Fibroblast of lung (primary cell): ENCODE measurements at regions not wholly inside any gene's neighbourhood (a gene's known extent, or its start where the extent isn't known, plus 50 kb on each side); places are given as distances from the start of the nearest gene placed in this dataset.

Source experiments
- DNase-seq, 2 donors: peaks; one replicate each; pipeline versions ENCODE4 v3.0.0 to v3.0.0-alpha.2; 2010; ENCODE audit warnings: low read depth in 2 of 2
- H2AFZ ChIP-seq: 2 replicates; pipeline ENCODE4 v1.5.1; 2012; ENCODE audit warnings: low read length, control low read depth, inconsistent platforms
- H3K27ac ChIP-seq: 2 replicates; pipeline ENCODE4 v1.5.1; 2011; ENCODE audit warnings: low read length, control low read depth; ENCODE audit not compliant: insufficient read depth
- H3K27me3 ChIP-seq: 2 replicates; pipeline ENCODE4 v1.5.1; 2011; ENCODE audit warnings: mild to moderate bottlenecking, low read length; ENCODE audit not compliant: control insufficient read depth, insufficient read depth
- H3K36me3 ChIP-seq: 2 replicates; pipeline ENCODE4 v1.5.1; 2011; ENCODE audit warnings: low read length; ENCODE audit not compliant: control insufficient read depth, insufficient read depth
- H3K4me1 ChIP-seq: 2 replicates; pipeline ENCODE4 v1.5.1; 2011; ENCODE audit warnings: low read length; ENCODE audit not compliant: control insufficient read depth, insufficient read depth; ENCODE audit errors: extremely low read depth
- H3K4me2 ChIP-seq: 2 replicates; pipeline ENCODE4 v1.5.1; 2011; ENCODE audit warnings: low read length, control low read depth; ENCODE audit not compliant: insufficient read depth; ENCODE audit errors: extremely low read depth
- H3K4me3 ChIP-seq, 4 experiments: fragments of 200-600 bp in 1 of 4; sonication (generic) in 1 of 4; replicated peaks in 1 of 4; 2 replicates each; pipeline ENCODE4 v1.5.1; 2011 to 2016; ENCODE audit warnings: low read length in 4 of 4, low read depth in 3 of 4, mild to moderate bottlenecking in 3 of 4, control low read depth in 2 of 4, inconsistent platforms in 1 of 4, mixed read lengths in 1 of 4; ENCODE audit not compliant: insufficient read depth in 1 of 4; ENCODE audit errors: control extremely low read depth in 1 of 4
- H3K79me2 ChIP-seq: 2 replicates; pipeline ENCODE4 v1.5.1; 2012; ENCODE audit warnings: mild to moderate bottlenecking, low read length, inconsistent platforms; ENCODE audit not compliant: control insufficient read depth, insufficient read depth
- H3K9ac ChIP-seq: 2 replicates; pipeline ENCODE4 v1.5.1; 2011; ENCODE audit warnings: mild to moderate bottlenecking, low read length, control low read depth; ENCODE audit not compliant: insufficient read depth
- H3K9me3 ChIP-seq: 2 replicates; pipeline ENCODE4 v1.5.1; 2012; ENCODE audit warnings: low read depth, low read length; ENCODE audit not compliant: control insufficient read depth, insufficient read depth
- H4K20me1 ChIP-seq: 2 replicates; pipeline ENCODE4 v1.5.1; 2011; ENCODE audit warnings: low read length; ENCODE audit not compliant: control insufficient read depth, insufficient read depth; ENCODE audit errors: extremely low read depth
- EZH2 ChIP-seq: IDR thresholded peaks from 2 replicates; pipeline ENCODE4 v1.5.1; 2012; ENCODE audit warnings: low read length, control low read depth, mild to moderate bottlenecking; ENCODE audit errors: missing control alignments
- TF ChIP-seq, protein P1 (sequence below), 2 donors: IDR thresholded peaks in 1 of 2; conservative IDR thresholded peaks in 1 of 2; 1 replicate in 1 of 2; 2 replicates in 1 of 2; pipeline ENCODE4 v1.5.1; 2011 to 2012; ENCODE audit warnings: low read length in 2 of 2, control low read depth in 1 of 2, inconsistent platforms in 1 of 2, low read depth in 1 of 2, mild to moderate bottlenecking in 1 of 2

DNA sequence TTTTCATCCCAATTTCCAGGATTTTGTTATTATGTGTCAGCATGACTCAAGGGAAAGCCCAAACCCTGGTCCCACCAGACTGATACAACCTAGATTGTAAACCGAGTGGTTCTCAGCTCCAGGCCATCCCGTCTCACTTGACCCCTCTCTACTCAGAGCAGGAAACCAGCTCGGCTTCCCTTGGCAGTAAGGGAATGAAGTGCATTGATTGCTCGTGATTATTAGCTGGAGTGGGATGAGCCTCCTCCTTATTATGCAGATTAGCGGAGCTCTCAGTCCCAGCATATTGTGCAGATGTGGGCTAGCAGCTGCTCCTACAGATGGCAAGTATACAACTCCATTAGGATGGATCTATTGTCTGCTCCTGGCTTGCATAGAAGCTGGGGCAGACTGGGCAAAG lies 167.6 kb downstream of the LNPK start:
- no peak overlapping the region for H2AFZ ChIP-seq
- H3K27ac ChIP-seq = no peak overlapping the region
- H3K36me3 ChIP-seq = no peaks in the 10 kb centered on the region
- H3K9me3 ChIP-seq = no peaks in the 10 kb centered on the region
- peak in 1 of 2 donors; percentile 36 for DNase-seq
- no peaks in the 10 kb centered on the region for H3K27me3 ChIP-seq
- no peak overlapping the region for H3K4me2 ChIP-seq
- H3K4me3 ChIP-seq = no peak overlapping the region
- no peaks in the 10 kb centered on the region for H4K20me1 ChIP-seq
- peaks cover 6% of the 10 kb centered on the region for H3K4me1 ChIP-seq
- TF ChIP-seq, protein P1, sequence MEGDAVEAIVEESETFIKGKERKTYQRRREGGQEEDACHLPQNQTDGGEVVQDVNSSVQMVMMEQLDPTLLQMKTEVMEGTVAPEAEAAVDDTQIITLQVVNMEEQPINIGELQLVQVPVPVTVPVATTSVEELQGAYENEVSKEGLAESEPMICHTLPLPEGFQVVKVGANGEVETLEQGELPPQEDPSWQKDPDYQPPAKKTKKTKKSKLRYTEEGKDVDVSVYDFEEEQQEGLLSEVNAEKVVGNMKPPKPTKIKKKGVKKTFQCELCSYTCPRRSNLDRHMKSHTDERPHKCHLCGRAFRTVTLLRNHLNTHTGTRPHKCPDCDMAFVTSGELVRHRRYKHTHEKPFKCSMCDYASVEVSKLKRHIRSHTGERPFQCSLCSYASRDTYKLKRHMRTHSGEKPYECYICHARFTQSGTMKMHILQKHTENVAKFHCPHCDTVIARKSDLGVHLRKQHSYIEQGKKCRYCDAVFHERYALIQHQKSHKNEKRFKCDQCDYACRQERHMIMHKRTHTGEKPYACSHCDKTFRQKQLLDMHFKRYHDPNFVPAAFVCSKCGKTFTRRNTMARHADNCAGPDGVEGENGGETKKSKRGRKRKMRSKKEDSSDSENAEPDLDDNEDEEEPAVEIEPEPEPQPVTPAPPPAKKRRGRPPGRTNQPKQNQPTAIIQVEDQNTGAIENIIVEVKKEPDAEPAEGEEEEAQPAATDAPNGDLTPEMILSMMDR (conservative IDR thresholded peaks at IDR 0.05 in 1 of 2, IDR thresholded peaks at IDR 0.05 in 1 of 2; ENCODE audit: low read depth in 1 of 2, low read length in 2 of 2) = no peak
- TF ChIP-seq EZH2 = no peak
- H3K79me2 ChIP-seq = no peaks in the 10 kb centered on the region
- no peak overlapping the region for H3K9ac ChIP-seq

DNA sequence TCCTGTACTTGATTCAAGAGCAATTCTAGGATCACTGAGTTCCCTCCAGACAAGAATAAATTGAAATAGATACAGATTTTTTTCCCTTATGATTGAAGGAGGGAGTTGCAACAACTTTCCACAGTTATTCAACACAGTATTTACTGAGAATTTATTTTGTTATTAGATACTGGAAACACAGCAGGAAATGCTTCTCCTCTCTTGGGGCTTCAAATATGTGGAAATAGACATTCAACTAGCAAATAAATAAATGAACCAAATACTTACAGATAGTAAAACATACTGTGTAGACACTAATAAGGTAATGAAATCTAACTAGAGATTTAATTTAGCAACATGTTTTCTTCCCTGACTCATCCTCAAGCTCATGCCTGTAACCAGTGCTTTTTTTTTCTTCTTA lies 169.2 kb downstream of the LNPK start:
- Histone ChIP-seq H3K9ac (no peak overlapping the region), H4K20me1 (no peaks in the 10 kb centered on the region), H3K4me1 (peaks cover 6% of the 10 kb centered on the region), H3K36me3 (no peaks in the 10 kb centered on the region), H3K27ac (no peak overlapping the region), H3K4me3 (no peak overlapping the region), H3K4me2 (no peak overlapping the region), H3K27me3 (no peaks in the 10 kb centered on the region), H2AFZ (no peak overlapping the region), H3K79me2 (no peaks in the 10 kb centered on the region), H3K9me3 (no peaks in the 10 kb centered on the region)
- TF ChIP-seq EZH2 = no peak
- TF ChIP-seq, protein P1 (conservative IDR thresholded peaks at IDR 0.05 in 1 of 2, IDR thresholded peaks at IDR 0.05 in 1 of 2; ENCODE audit: low read depth in 1 of 2, low read length in 2 of 2) = no peak
- no peak for DNase-seq

DNA sequence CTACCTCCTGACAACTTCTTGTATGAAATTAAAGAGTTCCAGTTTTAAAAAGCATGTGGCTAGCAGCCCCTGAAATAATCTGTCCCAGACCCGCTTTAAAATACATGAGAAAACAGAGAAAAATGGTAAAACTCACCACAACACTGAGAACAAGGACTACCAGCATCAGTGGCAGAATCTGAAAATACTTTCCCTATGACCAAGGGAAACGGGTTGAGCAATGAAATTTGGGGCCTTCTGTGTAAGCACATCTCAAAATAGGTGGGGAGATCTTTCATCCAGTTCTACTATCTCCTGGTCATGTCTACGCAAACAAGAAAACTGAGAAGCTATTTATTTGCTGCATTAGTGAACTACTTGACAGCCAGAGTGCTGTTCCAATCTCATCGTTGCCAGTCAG lies 172.3 kb downstream of the LNPK start:
- no peaks in the 10 kb centered on the region for H3K4me1 ChIP-seq
- no peak for TF ChIP-seq EZH2
- TF ChIP-seq, protein P1 (conservative IDR thresholded peaks at IDR 0.05 in 1 of 2, IDR thresholded peaks at IDR 0.05 in 1 of 2; ENCODE audit: low read depth in 1 of 2, low read length in 2 of 2) = no peak
- H3K9ac ChIP-seq = no peak overlapping the region
- no peaks in the 10 kb centered on the region for H3K36me3 ChIP-seq
- no peaks in the 10 kb centered on the region for H4K20me1 ChIP-seq
- H3K9me3 ChIP-seq = no peaks in the 10 kb centered on the region
- H2AFZ ChIP-seq = no peak overlapping the region
- H3K27ac ChIP-seq = no peak overlapping the region
- H3K4me2 ChIP-seq = no peak overlapping the region
- no peak for DNase-seq
- no peaks in the 10 kb centered on the region for H3K79me2 ChIP-seq
- no peak overlapping the region for H3K4me3 ChIP-seq
- no peaks in the 10 kb centered on the region for H3K27me3 ChIP-seq
